Esophagus (tissue), 2 donors: ENCODE measurements at regions not wholly inside any gene's neighbourhood (a gene's known extent, or its start where the extent isn't known, plus 50 kb on each side); places are given as distances from the start of the nearest gene placed in this dataset.

Experiments used
- H3K27ac ChIP-seq, 2 donors: one replicate each; pipeline ENCODE4 v1.5.1; 2013; ENCODE audit warnings: low read depth in 2 of 2, mild to moderate bottlenecking in 2 of 2, inconsistent platforms in 1 of 2, low read length in 1 of 2, moderate library complexity in 1 of 2
- H3K27me3 ChIP-seq, 2 donors: one replicate each; pipeline ENCODE4 v1.6.1; 2013; ENCODE audit warnings: low read length in 2 of 2, control low read depth in 1 of 2, mild to moderate bottlenecking in 1 of 2; ENCODE audit not compliant: insufficient read depth in 2 of 2, control insufficient read depth in 1 of 2
- H3K36me3 ChIP-seq, 2 donors: one replicate each; pipeline ENCODE4 v1.6.1; 2013; ENCODE audit warnings: low read length in 1 of 2; ENCODE audit not compliant: control insufficient read depth in 2 of 2, insufficient read depth in 2 of 2
- H3K4me1 ChIP-seq, 2 donors: one replicate each; pipeline ENCODE4 v1.6.1; 2013; ENCODE audit warnings: low read length in 1 of 2; ENCODE audit not compliant: control insufficient read depth in 2 of 2, insufficient read depth in 2 of 2
- H3K4me3 ChIP-seq, 2 donors: one replicate each; pipeline ENCODE4 v1.5.1; 2013; ENCODE audit warnings: low read length in 2 of 2, mild to moderate bottlenecking in 2 of 2, low read depth in 1 of 2, moderate library complexity in 1 of 2
- H3K9me3 ChIP-seq, 2 donors: one replicate each; pipeline ENCODE4 v1.6.1; 2013; ENCODE audit warnings: mild to moderate bottlenecking in 2 of 2, low read depth in 1 of 2, low read length in 1 of 2, moderate library complexity in 1 of 2; ENCODE audit not compliant: control insufficient read depth in 2 of 2, insufficient read depth in 1 of 2
- WGBS, 2 donors: extraction: QIAGEN DNeasy Blood & Tissue Kit; methylation state at CpG; one replicate each; pipeline ENCODE4 v1.1.7; 2013; 5-methylcytosine and 5-hydroxymethylcytosine counted together
- donor health status: healthy with polysubstance abuse.
- donor health status: Bipolar disorder and iron deficiency.

GRCh38 chr14:81723956-81724355 lies 190.3 kb upstream of the SEL1L start:
- Histone ChIP-seq H3K27ac (no peak overlapping the region), H3K4me1 (no peaks in the 10 kb centered on the region), H3K36me3 (no peaks in the 10 kb centered on the region), H3K27me3 (no peaks in the 10 kb centered on the region), H3K9me3 (no peaks in the 10 kb centered on the region), H3K4me3 (no peak overlapping the region)
- WGBS, 2 donors = 73 to 81% methylated on average over 2 of the region's 2 CpGs

GRCh38 chr14:81727218-81727617 lies 193.6 kb upstream of the SEL1L start:
- no peak overlapping the region for H3K4me3 ChIP-seq
- WGBS, 2 donors = 7 to 12% methylated on average over 2 of the region's 2 CpGs
- no peaks in the 10 kb centered on the region for H3K4me1 ChIP-seq
- no peaks in the 10 kb centered on the region for H3K36me3 ChIP-seq
- no peaks in the 10 kb centered on the region for H3K9me3 ChIP-seq
- H3K27me3 ChIP-seq = no peaks in the 10 kb centered on the region
- no peak overlapping the region for H3K27ac ChIP-seq

- Histone ChIP-seq H3K36me3 (no peaks in the 10 kb centered on the region), H3K9me3 (no peaks in the 10 kb centered on the region), H3K4me3 (no peak overlapping the region), H3K4me1 (no peaks in the 10 kb centered on the region), H3K27me3 (no peaks in the 10 kb centered on the region), H3K27ac (no peak overlapping the region)
- 70 to 84% methylated on average over 2 of the region's 2 CpGs for WGBS, 2 donors
Measured at GRCh38 chr14:81728447-81728846, 194.8 kb upstream of the SEL1L start.

- Histone ChIP-seq H3K27ac (no peak overlapping the region), H3K9me3 (no peaks in the 10 kb centered on the region), H3K4me1 (no peaks in the 10 kb centered on the region), H3K36me3 (no peaks in the 10 kb centered on the region), H3K27me3 (no peaks in the 10 kb centered on the region), H3K4me3 (no peak overlapping the region)
- WGBS, 2 donors = 65 to 71% methylated on average over 3 of the region's 3 CpGs
Measured at GRCh38 chr14:81729622-81730021, 196.0 kb upstream of the SEL1L start.

GRCh38 chr14:81737938-81738337 lies 204.3 kb upstream of the SEL1L start:
- H3K27ac ChIP-seq = no peak overlapping the region
- H3K4me3 ChIP-seq = no peak overlapping the region
- no peaks in the 10 kb centered on the region for H3K9me3 ChIP-seq
- 61 to 70% methylated on average over 2 of the region's 2 CpGs for WGBS, 2 donors
- H3K27me3 ChIP-seq = no peaks in the 10 kb centered on the region
- no peaks in the 10 kb centered on the region for H3K36me3 ChIP-seq
- no peaks in the 10 kb centered on the region for H3K4me1 ChIP-seq

GRCh38 chr14:81738946-81739659 lies 205.4 kb upstream of the SEL1L start:
- no peaks in the 10 kb centered on the region for H3K36me3 ChIP-seq
- no peaks in the 10 kb centered on the region for H3K27me3 ChIP-seq
- H3K9me3 ChIP-seq = no peaks in the 10 kb centered on the region
- no peak overlapping the region for H3K27ac ChIP-seq
- WGBS, 2 donors = 80 to 84% methylated on average over 4 of the region's 4 CpGs
- H3K4me1 ChIP-seq = no peaks in the 10 kb centered on the region
- no peak overlapping the region for H3K4me3 ChIP-seq

GRCh38 chr14:81743605-81744004 lies 210.0 kb upstream of the SEL1L start:
- Histone ChIP-seq H3K36me3 (no peaks in the 10 kb centered on the region), H3K27me3 (no peaks in the 10 kb centered on the region), H3K9me3 (no peaks in the 10 kb centered on the region), H3K4me3 (no peak overlapping the region), H3K27ac (no peak overlapping the region), H3K4me1 (no peaks in the 10 kb centered on the region)
- WGBS, 2 donors = 80 to 94% methylated on average over 1 of the region's 1 CpG

- H3K4me3 ChIP-seq = no peak overlapping the region
- WGBS, 2 donors = 79 to 83% methylated on average over 2 of the region's 2 CpGs
- H3K27ac ChIP-seq = no peak overlapping the region
- H3K4me1 ChIP-seq = no peaks in the 10 kb centered on the region
- H3K9me3 ChIP-seq = no peaks in the 10 kb centered on the region
- no peaks in the 10 kb centered on the region for H3K27me3 ChIP-seq
- H3K36me3 ChIP-seq = no peaks in the 10 kb centered on the region
Measured at GRCh38 chr14:81751198-81751597, 217.5 kb upstream of the SEL1L start.

GRCh38 chr14:81759541-81759940 lies 225.9 kb upstream of the SEL1L start:
- Histone ChIP-seq H3K4me1 (no peaks in the 10 kb centered on the region), H3K27ac (no peak overlapping the region), H3K4me3 (no peak overlapping the region), H3K36me3 (no peaks in the 10 kb centered on the region), H3K9me3 (no peaks in the 10 kb centered on the region), H3K27me3 (no peaks in the 10 kb centered on the region)
- WGBS, 2 donors = 78% methylated on average over 2 of the region's 2 CpGs

- Histone ChIP-seq H3K27ac (no peak overlapping the region), H3K27me3 (no peaks in the 10 kb centered on the region), H3K36me3 (no peaks in the 10 kb centered on the region), H3K9me3 (no peaks in the 10 kb centered on the region), H3K4me1 (no peaks in the 10 kb centered on the region), H3K4me3 (no peak overlapping the region)
- WGBS, 2 donors = 58 to 65% methylated on average over 3 of the region's 3 CpGs
Measured at GRCh38 chr14:81765651-81766275, 232.1 kb upstream of the SEL1L start.
